CD4-positive, alpha-beta T cell treated with Interleukin-6 at 100 ng/mL for 8 hours (primary cell): ENCODE measurements at regions not wholly inside any gene's neighbourhood (a gene's known extent, or its start where the extent isn't known, plus 50 kb on each side); places are given as distances from the start of the nearest gene placed in this dataset.
"Not testable (repeated sequence)": the region's sequence is repeated elsewhere in the genome, so short reads cannot be mapped to it uniquely, and the experiment has no call there.

Experiments
- DNase-seq: peaks from one replicate; pipeline ENCODE4 v3.0.0-alpha.2; 2020; ENCODE audit warnings: mixed read lengths, low spot score

DNA sequence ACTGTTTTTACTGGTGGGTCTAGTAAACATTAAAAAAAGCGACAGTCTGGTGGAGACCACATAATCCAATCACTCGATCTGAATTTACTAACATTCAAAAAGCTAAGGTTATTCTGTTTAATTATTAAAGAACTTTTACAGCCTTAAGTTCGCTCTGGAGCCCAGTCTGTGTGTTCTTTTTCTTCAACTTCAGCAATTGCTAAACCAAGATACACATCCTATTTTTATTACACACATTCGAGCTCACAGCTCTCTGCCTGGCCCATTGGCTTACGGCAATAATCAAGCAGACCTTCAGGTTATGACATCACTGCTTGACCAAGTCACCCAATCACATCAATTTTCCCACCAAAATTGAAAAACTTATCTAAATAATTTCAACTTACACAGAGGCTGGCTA, 57.4 kb upstream of the PRSS16 start:
- DNase-seq = no peak

DNA sequence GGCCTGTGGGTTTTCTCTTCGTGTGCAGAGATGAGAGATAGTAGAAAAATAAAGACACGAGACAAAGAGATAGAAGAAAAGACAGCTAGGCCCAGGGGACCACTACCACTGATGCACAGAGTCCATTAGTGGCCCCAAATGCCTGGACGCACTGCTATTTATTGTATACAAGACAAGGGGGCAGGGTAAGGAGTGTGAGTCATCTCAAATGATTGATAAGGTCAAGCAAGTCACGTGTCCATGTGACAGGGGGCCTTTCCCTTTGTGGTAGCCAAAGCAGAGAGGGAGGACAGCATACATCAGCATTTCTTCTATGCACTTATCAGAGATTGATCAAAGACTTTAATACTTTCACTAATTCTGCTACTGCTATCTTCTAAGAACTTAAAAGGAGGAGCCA, 53.0 kb upstream of the PRSS16 start:
- not testable (repeated sequence) for DNase-seq

DNA sequence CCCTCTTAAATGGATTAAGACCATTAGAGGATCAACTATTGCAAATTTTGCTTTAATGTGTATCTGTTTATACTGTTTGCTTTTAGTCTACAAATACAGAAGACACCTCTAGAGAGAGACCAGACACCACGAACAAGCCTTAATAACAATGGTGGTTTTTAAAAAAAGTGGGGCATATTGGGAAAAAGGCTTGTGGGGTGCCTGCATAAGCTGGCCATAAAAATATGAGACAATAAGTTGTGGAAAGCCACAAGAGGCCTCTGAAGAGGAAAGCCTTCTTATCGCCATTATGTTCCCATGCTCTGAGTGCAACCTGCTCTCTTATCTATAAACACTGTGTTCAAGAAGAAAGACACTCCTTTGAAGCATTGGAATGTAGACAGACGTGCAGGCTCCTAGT, 52.0 kb upstream of the PRSS16 start:
- not testable (repeated sequence) for DNase-seq
